ENCODE measurements at regions not wholly inside any gene's neighbourhood (a gene's known extent, or its start where the extent isn't known, plus 50 kb on each side); places are given as distances from the start of the nearest gene placed in this dataset.

GRCh38 chr6:190596-191395 lies 101.5 kb upstream of the DUSP22 start:
- TF ChIP-seq CHD2 (IDR thresholded peaks at IDR 0.05; ENCODE audit: borderline replicate concordance, low read depth, low read length): no peak
- TF ChIP-seq CTCF (IDR thresholded peaks at IDR 0.05 in 2 of 3, conservative IDR thresholded peaks at IDR 0.05 in 1 of 3; ENCODE audit: control insufficient read depth in 2 of 3, extremely low read depth in 1 of 3, insufficient read depth in 1 of 3, low read depth in 3 of 3, low read length in 3 of 3): peak; percentile 27 to 36 (median 29); a peak in 4 of 6 replicates
- no peak for TF ChIP-seq USF2 (IDR thresholded peaks at IDR 0.05; ENCODE audit: borderline replicate concordance, low read depth, low read length)
- TF ChIP-seq NR2C2 (IDR thresholded peaks at IDR 0.05; ENCODE audit: borderline replicate concordance, control insufficient read depth, insufficient read length, low read depth): no peak
